DOHH2 (cell line): ENCODE measurements at regions not wholly inside any gene's neighbourhood (a gene's known extent, or its start where the extent isn't known, plus 50 kb on each side); places are given as distances from the start of the nearest gene placed in this dataset.

Source experiments
- CTCF ChIP-seq: fragments of 200-600 bp; sonication (generic); IDR thresholded peaks from one replicate; pipeline ENCODE4 v1.5.1; 2014; ENCODE audit warnings: antibody characterized with exemption, mild to moderate bottlenecking, low read depth, low read length; ENCODE audit not compliant: poor library complexity, severe bottlenecking
- EZH2phosphoT487 ChIP-seq: fragments of 200-600 bp; sonication (generic); IDR thresholded peaks from 2 replicates; pipeline ENCODE4 v1.6.1; 2017; ENCODE audit warnings: borderline replicate concordance, mild to moderate bottlenecking, antibody characterized with exemption, low read length, moderate library complexity, mixed read lengths

- TF ChIP-seq CTCF, result no peak
- no peak for TF ChIP-seq EZH2phosphoT487
Measured at GRCh38 chr11:131065435-131066413, 149.4 kb upstream of the SNX19 start.
